ENCODE measurements at regions not wholly inside any gene's neighbourhood (a gene's known extent, or its start where the extent isn't known, plus 50 kb on each side); places are given as distances from the start of the nearest gene placed in this dataset.
A peak's percentile ranks its signal among the peaks of the same experiment; 100 is the strongest.
"Not testable (repeated sequence)": the region's sequence is repeated elsewhere in the genome, so short reads cannot be mapped to it uniquely, and the experiment has no call there.

DNA sequence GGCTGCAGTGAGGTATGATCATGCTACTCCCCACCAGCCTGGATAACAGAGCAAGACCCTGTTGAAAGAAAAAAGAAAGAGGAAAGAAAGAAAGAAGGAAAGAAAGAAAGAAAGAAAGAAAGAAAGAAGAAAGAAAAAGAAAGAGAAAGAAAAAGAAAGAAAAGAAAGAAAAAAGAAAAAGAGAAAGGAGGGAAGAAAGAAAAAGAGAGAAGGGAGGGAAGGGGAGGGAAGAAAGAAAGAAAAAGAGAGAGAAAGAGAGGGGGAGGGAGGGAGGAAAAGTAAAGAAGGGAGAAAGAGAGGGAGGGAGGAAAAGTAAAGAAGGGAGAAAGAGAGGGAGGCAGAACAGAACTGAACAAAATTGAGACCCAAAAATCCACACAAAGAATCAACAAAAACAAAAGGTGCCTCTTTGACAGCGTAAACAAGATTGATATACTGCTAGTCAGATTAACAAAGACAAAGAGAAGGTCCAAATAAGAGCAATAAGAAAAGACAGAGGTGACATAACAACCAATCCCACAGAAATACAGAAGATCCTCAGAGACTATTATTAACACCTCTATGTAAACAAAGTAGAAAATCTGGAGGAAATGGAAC is 293.9 kb upstream of the AMIGO2 start:
- no peak for DNase-seq (ENCODE audit: low read depth in 2 of 2)

DNA sequence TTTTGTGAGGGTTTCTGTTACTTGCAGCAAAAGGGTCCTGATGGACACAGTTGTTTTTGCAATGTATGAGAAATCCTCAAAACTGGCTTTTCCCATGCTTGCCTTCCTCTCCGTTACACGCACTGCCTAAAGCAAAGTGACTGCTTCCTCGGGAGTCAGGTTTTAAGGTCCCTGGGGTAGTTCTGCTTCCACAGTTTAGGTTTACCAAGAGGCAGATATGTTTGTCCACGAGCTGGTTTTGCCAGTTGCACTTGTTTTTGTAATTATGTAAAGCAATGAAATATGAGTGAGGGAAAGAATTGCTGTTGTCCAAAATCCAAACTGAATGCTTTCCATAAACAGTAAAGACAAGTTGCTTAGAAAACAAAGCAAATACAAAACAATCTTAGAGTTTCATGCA is 290.7 kb upstream of the AMIGO2 start:
- no peak for DNase-seq (ENCODE audit: low read depth in 2 of 2)

DNA sequence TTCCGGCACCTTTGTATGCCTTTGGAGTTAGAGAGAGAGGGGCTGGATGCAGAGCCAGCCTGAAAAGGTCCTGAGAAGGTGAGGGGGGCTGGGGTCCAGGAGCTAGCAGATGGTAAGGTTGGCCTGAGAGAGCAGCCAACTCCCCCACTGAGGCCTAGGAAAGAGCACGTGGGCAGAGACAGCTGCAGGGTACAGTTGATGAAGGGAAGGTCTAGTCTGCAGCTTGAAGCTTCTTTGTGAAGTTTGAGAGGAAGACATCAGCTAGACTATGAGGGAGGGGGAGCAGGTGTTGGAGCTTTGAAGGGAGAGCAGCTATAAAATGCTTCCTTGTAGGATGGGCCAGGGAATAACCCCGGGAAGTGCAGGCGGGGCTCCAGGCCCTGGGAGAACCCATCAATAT is 289.3 kb upstream of the AMIGO2 start:
- DNase-seq (ENCODE audit: low read depth in 2 of 2), result no peak

DNA sequence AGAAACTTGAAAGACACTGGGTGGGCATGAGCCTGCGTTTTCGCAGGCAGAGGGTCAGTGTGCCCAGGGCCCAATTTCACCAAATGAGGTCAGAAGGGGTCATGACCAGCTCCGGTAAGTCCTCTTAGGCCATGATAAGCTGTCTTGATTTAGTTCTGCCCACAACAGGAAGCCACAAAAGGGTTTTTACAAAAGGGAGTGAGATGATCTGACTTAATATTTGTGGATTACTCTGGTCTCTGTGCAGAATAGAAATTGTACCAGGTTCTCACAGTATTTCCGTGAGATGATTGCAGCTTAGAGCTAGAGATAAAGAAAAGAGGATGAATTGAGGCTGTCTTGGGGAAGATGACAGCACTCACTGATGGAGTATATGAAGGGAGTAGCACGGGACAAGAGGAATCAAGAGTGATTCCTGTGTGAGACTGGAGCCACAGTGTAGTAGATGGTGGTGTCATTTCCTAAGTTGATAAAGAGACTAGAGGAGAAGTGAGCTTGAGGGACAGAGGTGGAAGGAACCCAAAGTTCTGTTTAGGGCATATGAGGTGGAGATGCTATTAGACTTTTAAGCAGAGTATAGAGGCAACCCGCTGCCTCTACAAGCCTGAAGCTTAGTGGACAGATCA is 288.3 kb upstream of the AMIGO2 start:
- no peak for DNase-seq (ENCODE audit: low read depth in 2 of 2)

DNA sequence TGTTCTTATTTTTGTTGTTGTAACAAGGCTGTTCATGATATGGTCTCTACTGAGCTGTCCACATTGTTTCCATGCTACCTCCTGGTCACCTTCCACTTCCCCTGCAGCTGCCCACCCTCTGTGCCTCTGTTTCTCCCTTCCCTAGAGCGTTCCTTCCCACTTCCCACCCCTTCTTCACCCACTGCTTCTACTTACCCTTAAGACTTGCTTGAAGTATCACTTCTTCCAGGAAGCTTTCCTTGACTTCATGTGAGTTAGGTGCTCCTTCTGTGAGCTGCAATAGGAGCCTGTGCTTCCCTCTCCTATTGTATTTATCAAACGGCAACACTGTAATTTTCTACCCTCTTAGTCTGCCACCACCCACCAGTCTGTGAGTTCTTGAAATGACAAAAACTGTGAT is 286.8 kb upstream of the AMIGO2 start:
- no peak for DNase-seq (ENCODE audit: low read depth in 2 of 2)

DNA sequence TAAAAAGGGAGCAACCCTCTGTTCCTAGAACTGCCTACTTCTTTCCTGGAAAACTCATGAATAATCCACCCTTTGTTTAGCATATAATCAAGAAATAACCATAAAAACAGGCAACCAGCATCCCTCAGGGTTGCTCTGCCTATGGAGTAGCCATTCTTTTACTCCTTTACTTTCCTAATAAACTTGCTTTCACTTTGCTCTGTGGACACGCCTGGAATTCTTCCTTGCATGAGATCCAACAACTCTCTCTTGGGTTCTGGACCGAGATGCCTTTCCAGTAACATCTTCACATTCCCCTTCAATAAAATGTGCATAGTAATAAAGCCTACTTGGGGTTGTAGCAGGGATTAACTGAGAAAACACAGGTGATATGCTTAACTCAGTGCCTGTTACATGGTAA is 286.4 kb upstream of the AMIGO2 start:
- no peak for DNase-seq (ENCODE audit: low read depth in 2 of 2)

DNA sequence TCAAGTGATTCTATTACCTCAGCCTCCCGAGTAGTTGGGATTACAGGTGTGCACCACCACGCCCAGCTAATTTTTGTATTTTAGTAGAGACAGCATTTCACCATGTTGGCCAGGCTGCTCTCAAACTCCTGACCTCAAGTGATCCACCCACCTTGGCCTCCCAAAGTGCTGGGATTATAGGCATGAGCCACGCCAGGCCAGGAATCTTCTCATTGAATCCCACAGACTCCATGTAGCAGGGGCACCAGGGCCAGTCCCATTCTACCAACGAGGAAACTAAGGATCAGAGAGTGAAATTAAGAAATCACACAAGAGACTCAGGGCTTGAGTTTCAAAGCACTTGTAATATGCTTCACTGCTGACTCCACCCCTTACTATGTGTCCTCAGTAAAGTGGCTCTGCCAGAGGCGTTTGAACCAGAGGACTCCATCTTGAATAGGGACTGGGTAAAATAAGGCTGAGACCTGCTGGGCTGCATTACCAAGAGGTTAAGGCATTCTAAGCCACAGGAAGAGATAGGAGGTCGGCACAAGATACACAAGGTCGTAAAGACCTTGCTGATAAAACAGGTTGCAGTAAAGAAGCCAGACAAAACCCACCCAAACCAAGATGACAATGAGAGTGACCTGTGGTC is 285.8 kb upstream of the AMIGO2 start:
- DNase-seq (ENCODE audit: low read depth in 2 of 2), result not testable (repeated sequence)

DNA sequence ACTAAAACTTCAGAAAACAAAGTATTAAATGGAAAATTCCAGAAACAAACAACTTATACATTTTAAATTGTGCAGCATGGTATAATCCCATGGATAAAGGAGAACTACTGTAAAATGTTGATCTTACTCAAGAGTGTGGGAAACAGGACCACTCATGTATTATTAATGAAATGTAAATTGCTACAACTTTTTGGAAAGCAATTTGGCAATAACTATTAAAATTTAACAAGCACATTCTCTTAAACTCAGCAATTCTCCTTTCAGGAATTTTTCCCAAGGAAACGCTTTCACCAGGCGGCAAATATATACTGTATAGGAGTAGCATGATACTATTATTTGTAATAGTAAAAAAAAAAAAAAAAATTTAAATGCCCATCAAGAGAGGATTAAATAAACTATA is 284.5 kb upstream of the AMIGO2 start:
- no peak for DNase-seq (ENCODE audit: low read depth in 2 of 2)

DNA sequence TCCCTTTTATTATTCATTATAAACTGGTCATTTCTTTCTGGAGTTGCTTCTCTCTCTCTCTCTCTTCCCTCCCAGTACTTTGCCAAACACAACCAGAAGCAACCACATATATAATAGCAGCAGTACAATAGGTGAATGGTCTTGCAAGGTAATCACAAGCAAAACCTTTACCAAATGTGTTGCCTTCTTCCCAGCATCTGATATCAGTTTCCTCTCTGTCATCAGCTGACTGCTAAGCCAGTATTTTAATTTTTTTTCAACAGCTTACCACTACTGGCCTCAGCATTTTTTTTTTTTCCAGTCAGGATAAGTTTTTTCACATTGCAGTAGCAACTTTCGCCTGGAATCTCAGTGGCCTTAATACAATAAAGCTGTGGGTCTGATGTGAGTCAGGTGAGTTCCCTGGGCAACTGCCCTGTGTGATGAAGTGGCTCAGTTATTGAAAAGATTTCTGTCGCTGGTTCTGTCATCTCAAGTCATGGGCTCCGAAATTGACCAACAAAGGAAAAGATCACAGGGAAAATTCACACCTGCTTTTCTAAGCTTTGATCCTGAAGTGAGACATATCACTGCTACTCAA is 282.5 kb upstream of the AMIGO2 start:
- no peak for DNase-seq (ENCODE audit: low read depth in 2 of 2)

DNA sequence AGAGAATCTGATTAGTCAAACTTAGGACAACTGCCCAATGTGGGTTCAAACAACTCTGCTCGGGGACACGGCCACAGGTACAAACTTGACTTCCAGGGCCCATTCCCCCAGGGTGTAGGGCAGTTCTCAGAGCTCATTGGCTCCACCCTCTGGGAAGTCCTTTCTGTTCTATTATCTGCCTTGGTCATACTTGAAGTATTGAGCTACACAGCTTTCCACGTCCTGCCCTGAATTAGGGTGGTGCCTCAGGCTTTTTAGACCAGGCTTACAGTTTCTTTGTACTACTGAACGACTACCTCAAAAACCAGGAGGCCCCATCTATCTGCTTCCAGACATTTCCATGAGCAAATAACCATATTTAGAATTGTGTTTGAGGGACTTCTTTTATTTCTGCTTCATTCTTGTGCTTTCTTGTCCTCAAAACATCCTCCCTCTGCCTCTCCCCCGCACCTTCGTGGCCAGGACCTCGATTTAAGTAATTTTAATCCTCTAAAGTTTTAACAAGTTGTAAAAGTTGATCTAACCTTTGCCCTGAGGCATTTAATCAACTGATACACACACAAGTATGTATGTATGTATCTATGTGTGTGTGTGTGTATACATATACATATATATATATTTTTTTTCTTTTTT is 281.7 kb upstream of the AMIGO2 start:
- no peak for DNase-seq (ENCODE audit: low read depth in 2 of 2)

DNA sequence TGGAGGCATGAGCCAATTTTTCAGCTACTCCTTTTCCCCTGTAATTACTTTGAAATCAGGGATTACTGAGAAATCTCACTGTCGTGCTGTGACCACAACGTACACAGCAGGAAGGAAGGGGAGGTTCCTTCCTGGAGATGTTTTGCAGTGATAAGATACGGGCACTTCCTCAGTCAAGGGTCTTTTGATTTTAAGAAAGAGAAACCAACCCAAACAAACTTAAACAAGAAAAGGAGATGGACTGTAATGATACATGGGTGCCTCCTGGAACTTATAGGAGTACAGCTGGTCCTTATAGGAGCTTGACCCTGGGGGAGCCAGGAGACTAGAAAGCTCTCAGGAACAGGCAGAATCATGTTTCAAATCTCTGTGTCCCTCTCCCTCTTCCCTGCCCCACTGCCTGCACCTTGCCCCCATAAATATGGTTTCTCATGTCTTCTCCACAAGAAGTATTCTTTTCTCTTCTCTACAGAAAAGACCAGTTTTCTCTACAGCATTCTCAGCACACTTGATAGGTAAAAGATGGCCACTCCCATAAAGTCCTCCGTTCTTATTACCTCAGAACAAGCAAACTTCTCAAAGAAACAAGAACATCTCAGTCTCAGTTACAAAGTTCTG is 281.1 kb upstream of the AMIGO2 start:
- DNase-seq (ENCODE audit: low read depth in 2 of 2), result peak in 1 of 2 donors; percentile 23

DNA sequence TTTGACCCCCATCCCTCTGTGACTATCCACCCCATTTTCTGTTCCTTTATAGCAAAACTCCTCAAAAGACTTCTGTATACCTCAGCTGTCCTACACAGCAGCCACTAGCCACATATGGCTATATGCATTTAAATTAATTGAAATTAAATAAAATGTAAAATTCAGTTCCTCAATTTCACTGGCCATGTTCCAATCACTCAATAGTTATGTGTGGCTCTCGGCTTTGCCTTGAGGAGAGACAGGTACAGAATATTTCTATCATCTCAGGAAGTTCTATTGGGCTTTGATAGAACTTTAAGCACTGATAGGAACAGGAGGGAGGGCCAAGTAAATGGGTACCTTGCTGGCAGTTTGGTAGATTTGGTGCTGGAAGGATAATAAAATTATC is 280.3 kb upstream of the AMIGO2 start:
- DNase-seq (ENCODE audit: low read depth in 2 of 2), result no peak

DNA sequence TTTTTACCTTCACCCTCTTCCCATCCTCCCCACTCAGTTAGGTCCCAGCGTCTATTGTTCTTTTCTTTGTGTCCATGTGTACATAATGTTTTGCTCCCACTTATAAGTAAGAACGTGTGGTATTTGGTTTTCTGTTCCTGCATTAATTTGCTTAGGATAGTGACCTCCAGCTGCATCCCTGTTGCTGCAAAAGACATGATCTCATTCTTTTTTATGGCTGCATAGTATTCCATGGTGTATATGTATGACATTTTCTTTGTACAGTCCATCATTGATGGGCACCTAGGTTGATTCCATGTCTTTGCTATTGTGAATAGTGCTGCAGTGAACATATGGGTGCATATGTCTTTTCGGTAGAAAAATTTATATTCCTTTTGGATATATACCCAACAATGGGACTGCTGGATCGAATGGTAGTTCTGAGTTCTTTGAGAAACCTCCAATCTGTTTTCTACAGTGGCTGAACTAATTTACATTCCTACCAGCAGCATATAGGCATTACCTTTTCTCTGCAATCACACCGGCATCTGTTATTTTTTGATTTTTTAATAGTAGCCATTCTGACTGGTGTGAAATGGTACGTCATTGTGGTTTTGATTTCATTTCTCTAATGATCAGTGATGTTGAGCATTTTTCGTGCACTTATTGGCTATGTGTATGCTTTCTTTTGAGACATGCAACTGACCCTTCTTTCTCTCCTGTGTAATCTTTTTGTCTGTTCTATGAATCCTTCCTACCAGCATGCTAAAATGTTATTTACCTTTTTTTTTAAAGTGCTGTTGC is 279.7 kb upstream of the AMIGO2 start:
- DNase-seq (ENCODE audit: low read depth in 2 of 2), result no peak

DNA sequence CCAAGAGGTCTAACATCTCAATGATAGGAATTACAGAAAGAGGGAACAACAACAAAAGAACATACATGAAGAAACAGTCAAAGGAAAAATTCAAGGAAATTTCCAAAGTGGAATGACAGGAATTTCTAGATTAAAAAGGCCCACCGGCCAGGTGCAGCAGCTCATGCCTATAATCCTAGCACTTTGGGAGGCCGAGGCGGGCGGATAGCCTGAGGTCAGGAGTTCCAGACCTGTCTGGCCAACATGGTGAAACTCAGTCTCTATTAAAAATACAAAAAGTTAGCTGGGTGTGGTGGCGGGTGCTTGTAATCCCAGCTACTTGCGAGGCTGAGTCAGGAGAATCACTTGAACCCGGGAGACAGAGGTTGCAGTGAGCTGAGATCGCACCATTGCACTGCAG is 277.2 kb upstream of the AMIGO2 start:
- not testable (repeated sequence) for DNase-seq (ENCODE audit: low read depth in 2 of 2)

DNA sequence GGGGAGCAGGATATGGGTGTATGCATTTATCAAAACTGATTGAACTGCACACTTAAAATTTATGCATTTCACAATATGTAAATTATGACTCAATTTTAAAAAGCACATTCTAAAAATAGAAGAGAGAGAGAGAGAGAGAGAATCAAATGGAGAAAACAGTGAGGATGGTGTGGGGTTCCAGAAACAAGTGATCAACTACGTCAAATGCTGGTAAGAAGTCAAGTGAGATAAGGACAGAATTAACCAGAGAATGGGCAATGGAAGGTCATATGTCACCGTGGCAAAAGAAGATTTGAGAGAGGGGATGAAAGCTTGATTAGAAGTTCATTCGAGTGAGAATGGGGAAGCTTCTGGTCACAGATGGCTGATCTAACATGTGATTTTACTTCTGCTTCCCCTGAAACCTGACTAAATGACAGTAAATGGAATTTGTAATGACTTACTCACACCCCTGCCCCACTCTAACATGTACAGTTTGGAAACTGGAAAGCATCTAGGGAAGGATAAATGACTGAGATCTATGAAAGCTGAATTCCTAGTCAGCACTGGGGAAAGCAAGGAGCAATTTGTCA is 276.5 kb upstream of the AMIGO2 start:
- DNase-seq (ENCODE audit: low read depth in 2 of 2), result no peak

DNA sequence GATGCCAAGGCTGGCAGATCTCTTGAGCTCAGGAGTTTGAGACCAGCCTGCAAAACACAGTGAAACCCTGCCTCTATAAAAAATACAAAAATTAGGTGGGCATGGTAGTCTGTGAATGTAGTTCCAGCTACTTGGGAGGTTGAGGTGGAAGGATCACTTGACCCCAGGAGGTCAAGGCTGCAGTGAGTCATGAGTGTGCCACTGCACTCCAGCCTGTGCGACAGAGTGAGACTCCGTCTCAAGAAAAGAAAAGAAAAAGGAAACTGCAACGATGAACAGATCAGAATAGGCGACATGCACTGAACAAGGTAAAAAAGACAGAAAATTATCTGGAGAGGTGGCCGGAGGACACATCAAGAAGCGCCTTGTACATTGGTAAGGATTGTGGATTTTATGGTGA is 273.7 kb upstream of the AMIGO2 start:
- no peak for DNase-seq (ENCODE audit: low read depth in 2 of 2)

DNA sequence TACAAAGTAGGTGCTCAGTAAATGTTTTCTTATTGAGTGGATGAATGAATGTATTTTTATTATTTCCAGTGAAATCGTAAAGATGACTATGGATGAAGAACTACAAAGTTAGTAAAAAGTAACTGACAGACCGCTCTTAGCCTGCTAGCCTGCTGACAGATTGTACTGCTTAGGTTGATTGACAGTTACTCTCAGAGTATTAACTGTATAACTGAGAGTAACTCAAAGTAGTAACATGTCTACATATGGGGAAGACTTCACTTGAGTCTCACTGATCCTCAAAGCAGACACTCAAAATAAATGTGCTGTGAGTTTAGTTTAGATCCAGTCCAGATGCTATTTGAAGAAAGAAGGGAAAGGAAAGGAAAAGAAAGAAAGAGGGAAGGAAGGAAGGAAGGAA is 272.3 kb upstream of the AMIGO2 start:
- no peak for DNase-seq (ENCODE audit: low read depth in 2 of 2)

DNA sequence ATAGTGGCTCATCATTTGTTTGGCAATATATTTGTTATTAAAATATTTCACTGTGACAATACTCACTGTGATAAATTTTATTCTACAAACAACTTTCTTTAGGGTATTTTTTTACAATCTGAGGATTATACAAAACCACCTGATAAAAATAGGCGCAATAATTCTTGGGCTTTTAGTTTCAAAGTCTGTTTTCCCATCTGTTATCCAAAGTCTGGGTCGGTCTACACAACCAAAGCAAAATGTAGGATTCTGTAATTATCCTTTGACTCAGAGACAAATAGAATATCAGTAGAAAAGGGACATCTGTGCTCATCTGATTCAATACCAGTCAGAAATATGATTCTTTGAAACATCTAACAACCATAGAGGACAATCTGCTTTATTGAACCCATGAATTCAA is 271.8 kb upstream of the AMIGO2 start:
- DNase-seq (ENCODE audit: low read depth in 2 of 2), result no peak

DNA sequence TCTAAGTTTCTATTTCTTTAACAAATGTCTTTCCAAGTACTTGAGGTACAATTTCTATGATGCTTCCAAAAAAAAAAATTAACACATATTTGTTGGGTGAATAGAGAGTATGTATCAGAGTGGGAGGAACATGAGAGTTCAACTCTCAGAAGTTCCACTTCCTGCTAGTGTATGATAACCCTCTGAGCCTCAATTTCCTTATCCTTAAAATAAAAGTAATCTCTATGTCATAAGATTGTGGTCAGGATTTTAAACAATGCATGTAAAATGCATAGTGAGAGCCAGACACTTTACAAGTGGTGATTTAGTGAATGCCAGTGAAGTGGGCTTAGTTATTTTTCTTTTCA is 270.3 kb upstream of the AMIGO2 start:
- DNase-seq (ENCODE audit: low read depth in 2 of 2), result no peak

DNA sequence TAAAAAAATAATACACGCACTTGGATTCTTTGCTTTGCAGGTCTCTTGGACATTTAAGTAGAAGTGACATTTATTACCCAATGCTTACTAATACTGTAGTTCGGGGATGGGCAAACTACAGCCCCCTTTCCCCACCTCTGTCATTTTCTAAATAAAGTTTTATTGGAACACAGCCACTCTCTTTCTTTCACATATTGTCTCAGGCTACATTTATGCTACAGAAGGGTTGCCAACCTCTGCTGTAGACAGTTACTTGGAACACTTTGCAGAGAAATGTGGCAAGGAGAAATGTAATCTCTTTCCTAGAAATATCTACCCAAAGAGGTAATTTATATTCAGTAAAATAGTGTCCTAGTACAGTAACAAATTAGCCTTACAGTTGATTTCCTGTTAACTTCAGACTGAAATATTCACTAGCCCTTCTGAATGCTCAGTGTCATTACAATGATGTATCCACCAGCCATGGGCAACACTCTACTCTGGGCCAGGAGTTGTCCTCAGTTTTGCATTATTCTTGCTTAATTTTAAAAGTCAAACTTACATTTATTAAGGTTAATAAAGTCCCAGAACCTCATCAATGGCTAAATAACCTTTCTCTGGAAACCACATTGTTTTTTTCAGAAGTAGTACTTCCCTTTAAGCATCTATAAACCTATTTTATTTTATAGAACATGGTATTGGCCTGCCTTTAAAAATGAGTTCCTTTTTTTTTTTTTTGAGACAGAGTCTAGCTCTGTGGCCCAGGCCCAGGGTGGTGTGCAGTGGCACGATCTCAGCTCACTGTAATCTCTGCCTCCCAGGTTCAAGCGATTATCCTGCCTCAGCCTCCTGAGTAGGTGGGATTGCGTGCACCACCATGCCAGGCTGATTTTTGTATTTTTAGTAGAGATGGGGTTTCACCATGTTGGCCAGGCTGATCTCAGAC is 269.6 kb upstream of the AMIGO2 start:
- no peak for DNase-seq (ENCODE audit: low read depth in 2 of 2)

Data from stimulated activated CD8-positive, alpha-beta memory T cell treated with anti-CD3 and anti-CD28 coated beads, Interleukin-2, amount 100 ng/mL, for 1 hour (primary cell).